Vagina (tissue), 2 donors: ENCODE measurements at regions not wholly inside any gene's neighbourhood (a gene's known extent, or its start where the extent isn't known, plus 50 kb on each side); places are given as distances from the start of the nearest gene placed in this dataset.

Experiments
- DNase-seq, 2 donors: peaks; one replicate each; pipeline ENCODE4 v3.0.0-alpha.2; 2017; ENCODE audit errors: extremely low spot score in 2 of 2
- H3K27ac ChIP-seq: fragments of 200-600 bp; sonication (generic); one replicate; pipeline ENCODE4 v1.5.1; 2019
- H3K27me3 ChIP-seq: fragments of 200-600 bp; sonication (generic); one replicate; pipeline ENCODE4 v1.5.1; 2019
- H3K36me3 ChIP-seq, 2 donors: fragments of 200-600 bp; sonication (generic); one replicate each; pipeline ENCODE4 v1.5.1; 2017 to 2019
- H3K4me1 ChIP-seq: fragments of 200-600 bp; sonication (generic); one replicate; pipeline ENCODE4 v1.5.1; 2019
- H3K4me3 ChIP-seq, 2 donors: fragments of 200-600 bp; sonication (generic); 1 replicate in 1 of 2; 2 replicates in 1 of 2; pipeline ENCODE4 v1.5.1; 2016 to 2019
- H3K9me3 ChIP-seq: fragments of 200-600 bp; sonication (generic); one replicate; pipeline ENCODE4 v1.5.1; 2019
- POLR2A ChIP-seq, 2 donors: fragments of 450-650 bp; IDR thresholded peaks; one replicate each; pipeline ENCODE4 v1.6.1; 2017; ENCODE audit warnings: antibody characterized with exemption in 2 of 2, mild to moderate bottlenecking in 2 of 2, moderate library complexity in 2 of 2
- POLR2AphosphoS5 ChIP-seq, 2 donors: sonication (generic); formaldehyde crosslinking; IDR thresholded peaks; one replicate each; pipeline ENCODE4 v1.9.0; 2017; ENCODE audit warnings: antibody characterized with exemption in 2 of 2, mild to moderate bottlenecking in 2 of 2, low read depth in 1 of 2; ENCODE audit not compliant: insufficient read depth in 1 of 2
- intact Hi-C: fragments of 100-400 bp; cut with DNase I; formaldehyde crosslinking; loops from one replicate; pipeline ENCODE4 v1.15.1; 2023
- TF ChIP-seq, protein P1 (sequence below), 3 experiments: fragments of 450-650 bp in 2 of 3; fragments of 200-600 bp in 1 of 3; sonication (generic) in 1 of 3; IDR thresholded peaks; one replicate each; pipeline ENCODE4 v1.5.1; 2017 to 2019; ENCODE audit warnings: antibody characterized with exemption in 3 of 3, mild to moderate bottlenecking in 2 of 3, moderate library complexity in 2 of 3

DNA sequence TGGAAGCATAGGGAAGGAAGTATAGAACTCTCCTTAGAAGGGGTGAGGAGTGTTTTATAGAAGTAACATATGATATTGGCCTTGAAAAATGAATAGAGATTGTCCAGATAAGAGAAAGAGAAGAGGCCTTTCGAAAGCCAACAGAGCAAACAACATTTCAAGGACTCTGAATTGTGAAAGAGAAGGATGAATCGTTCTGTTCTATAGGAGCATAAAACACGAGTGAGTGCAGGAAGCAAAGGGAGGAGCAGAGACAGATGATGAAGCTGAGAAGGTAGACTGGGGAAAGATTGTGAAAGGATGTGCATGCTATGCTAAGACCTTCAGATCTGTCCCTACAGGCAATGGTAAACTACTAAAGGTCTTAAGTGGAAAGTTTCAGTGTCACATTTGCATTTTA, 271.0 kb downstream of the TMEM161B start:
- H3K27me3 ChIP-seq: no peaks in the 10 kb centered on the region
- intact Hi-C loops: no loop called here
- H3K9me3 ChIP-seq: no peaks in the 10 kb centered on the region
- TF ChIP-seq POLR2A (IDR thresholded peaks at IDR 0.05): no peak
- no peak for TF ChIP-seq POLR2AphosphoS5 (IDR thresholded peaks at IDR 0.05; ENCODE audit: insufficient read depth in 1 of 2, low read depth in 1 of 2)
- TF ChIP-seq, protein P1, sequence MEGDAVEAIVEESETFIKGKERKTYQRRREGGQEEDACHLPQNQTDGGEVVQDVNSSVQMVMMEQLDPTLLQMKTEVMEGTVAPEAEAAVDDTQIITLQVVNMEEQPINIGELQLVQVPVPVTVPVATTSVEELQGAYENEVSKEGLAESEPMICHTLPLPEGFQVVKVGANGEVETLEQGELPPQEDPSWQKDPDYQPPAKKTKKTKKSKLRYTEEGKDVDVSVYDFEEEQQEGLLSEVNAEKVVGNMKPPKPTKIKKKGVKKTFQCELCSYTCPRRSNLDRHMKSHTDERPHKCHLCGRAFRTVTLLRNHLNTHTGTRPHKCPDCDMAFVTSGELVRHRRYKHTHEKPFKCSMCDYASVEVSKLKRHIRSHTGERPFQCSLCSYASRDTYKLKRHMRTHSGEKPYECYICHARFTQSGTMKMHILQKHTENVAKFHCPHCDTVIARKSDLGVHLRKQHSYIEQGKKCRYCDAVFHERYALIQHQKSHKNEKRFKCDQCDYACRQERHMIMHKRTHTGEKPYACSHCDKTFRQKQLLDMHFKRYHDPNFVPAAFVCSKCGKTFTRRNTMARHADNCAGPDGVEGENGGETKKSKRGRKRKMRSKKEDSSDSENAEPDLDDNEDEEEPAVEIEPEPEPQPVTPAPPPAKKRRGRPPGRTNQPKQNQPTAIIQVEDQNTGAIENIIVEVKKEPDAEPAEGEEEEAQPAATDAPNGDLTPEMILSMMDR (IDR thresholded peaks at IDR 0.05): no peak
- H3K27ac ChIP-seq: no peak overlapping the region
- H3K4me1 ChIP-seq: no peaks in the 10 kb centered on the region
- H3K36me3 ChIP-seq: no peaks in the 10 kb centered on the region
- no peak overlapping the region for H3K4me3 ChIP-seq
- no peak for DNase-seq

DNA sequence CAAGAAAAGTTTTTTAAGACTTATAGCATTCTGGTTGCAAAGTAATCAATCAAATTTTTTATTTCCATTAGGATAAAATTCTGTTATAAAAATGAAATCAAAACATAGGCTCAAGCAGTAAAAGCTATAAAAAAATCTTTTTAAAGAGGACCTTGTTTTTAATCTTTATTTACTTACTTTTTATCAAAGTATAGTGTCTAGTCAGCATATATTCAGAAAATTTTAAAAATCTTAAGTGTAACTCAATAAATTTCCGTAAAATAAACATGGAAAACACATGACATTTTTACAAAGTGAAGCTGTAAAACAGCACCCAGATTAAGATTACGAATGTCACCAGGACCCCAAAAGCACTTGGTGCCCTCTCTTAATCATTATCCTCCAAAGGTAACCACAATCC, 302.4 kb downstream of the TMEM161B start:
- Histone ChIP-seq H3K4me3 (no peak overlapping the region), H3K9me3 (no peaks in the 10 kb centered on the region), H3K4me1 (no peaks in the 10 kb centered on the region), H3K36me3 (no peaks in the 10 kb centered on the region), H3K27ac (no peak overlapping the region), H3K27me3 (no peaks in the 10 kb centered on the region)
- no peak for DNase-seq
- TF ChIP-seq, protein P1 (IDR thresholded peaks at IDR 0.05): no peak
- TF ChIP-seq POLR2A (IDR thresholded peaks at IDR 0.05) (no peak), POLR2AphosphoS5 (IDR thresholded peaks at IDR 0.05; ENCODE audit: insufficient read depth in 1 of 2, low read depth in 1 of 2) (no peak)
- intact Hi-C loops: no loop called here

DNA sequence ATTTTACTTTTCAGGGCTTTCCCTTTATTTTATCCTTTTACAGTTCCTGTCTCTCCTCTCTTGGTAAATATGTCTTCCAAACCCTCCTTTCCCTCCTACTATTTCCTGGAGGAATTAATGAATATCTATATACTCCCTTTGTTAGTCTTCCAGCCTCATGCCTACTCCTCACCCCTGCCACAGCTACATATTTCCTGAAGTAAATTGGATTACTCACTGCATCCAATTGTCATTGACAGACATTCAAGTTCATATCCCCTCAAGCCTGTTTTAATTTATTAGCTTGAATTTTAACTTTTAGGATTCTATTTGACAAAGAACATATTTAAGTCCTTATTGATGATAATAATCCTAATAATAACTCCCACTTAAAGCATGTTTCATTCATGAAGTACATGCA, 314.5 kb downstream of the TMEM161B start:
- H3K27me3 ChIP-seq: no peaks in the 10 kb centered on the region
- no peak for DNase-seq
- TF ChIP-seq POLR2A (IDR thresholded peaks at IDR 0.05) (no peak), POLR2AphosphoS5 (IDR thresholded peaks at IDR 0.05; ENCODE audit: insufficient read depth in 1 of 2, low read depth in 1 of 2) (no peak)
- TF ChIP-seq, protein P1 (IDR thresholded peaks at IDR 0.05): no peak
- H3K4me3 ChIP-seq: no peak overlapping the region
- no peaks in the 10 kb centered on the region for H3K4me1 ChIP-seq
- intact Hi-C loops: no loop called here
- no peak overlapping the region for H3K27ac ChIP-seq
- H3K9me3 ChIP-seq: no peaks in the 10 kb centered on the region
- H3K36me3 ChIP-seq: no peaks in the 10 kb centered on the region

DNA sequence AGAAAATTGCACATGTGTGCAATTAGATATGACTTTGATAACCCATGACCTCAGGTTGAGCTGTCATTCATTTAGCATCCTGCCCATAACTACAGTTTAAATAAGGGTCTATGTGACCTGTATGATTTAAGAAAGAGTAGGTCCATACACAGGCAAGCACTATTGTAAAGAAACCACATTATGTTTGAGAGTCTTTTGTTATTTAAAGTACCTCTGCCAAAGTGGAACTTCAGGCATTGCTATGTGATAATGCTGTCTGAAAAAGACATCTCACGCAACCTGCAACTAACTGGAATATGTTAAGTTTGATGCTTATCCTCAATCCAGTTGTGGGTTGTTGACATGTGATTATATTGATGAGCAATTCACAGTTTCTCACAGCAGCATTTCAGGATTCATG, 317.0 kb downstream of the TMEM161B start:
- Histone ChIP-seq H3K27me3 (no peaks in the 10 kb centered on the region), H3K9me3 (no peaks in the 10 kb centered on the region), H3K4me3 (no peak overlapping the region), H3K4me1 (no peaks in the 10 kb centered on the region), H3K36me3 (no peaks in the 10 kb centered on the region), H3K27ac (no peak overlapping the region)
- intact Hi-C loops: no loop called here
- no peak for DNase-seq
- TF ChIP-seq POLR2AphosphoS5 (IDR thresholded peaks at IDR 0.05; ENCODE audit: insufficient read depth in 1 of 2, low read depth in 1 of 2): no peak
- TF ChIP-seq, protein P1 (IDR thresholded peaks at IDR 0.05): no peak
- no peak for TF ChIP-seq POLR2A (IDR thresholded peaks at IDR 0.05)

DNA sequence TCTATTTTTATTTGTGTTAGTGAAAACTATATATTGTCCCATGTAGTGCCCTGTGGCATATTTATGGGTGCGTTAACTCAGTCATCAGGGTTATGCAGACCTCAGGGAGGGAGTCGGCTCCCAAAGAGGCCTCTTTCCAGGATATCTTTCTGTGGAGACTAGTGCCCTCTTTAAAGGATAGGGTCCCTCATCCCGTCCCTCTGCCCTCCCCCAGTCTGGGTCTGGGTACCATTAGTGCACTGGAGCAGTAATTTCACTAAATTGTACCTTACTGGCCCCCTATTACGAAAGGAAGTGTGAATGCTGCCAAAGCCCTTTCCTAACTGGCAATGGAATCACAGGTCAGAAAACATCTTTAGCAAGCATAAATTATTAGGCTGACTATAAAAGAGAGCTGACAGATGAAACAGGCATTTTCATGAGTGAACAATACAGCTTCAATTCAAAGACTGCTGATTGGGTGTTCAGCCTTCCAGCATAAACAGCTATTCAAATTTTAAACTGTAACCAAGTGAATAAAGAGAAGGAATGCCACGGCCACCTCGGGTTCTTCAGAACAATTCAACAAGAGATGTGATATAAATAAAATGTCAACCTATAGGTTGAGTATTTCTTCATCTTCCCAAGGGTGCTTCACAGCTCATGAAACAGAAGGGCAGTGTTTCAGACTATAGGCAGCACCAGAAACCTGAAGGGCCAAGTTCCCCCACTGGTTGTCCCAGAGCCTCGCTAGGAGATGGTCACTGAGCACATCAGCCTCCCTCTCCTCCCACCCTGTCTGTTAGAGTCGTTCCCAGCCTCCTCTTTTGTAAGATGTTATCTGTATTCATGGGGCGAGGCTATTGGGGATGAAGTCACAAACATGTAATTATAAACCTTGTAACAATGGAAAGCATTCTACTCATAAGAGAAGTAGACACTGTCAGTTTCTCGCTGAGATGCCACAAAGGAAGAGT, 318.7 kb downstream of the TMEM161B start:
- H3K36me3 ChIP-seq: no peaks in the 10 kb centered on the region
- H3K4me1 ChIP-seq: no peaks in the 10 kb centered on the region
- H3K9me3 ChIP-seq: no peaks in the 10 kb centered on the region
- TF ChIP-seq POLR2AphosphoS5 (IDR thresholded peaks at IDR 0.05; ENCODE audit: insufficient read depth in 1 of 2, low read depth in 1 of 2) (no peak), POLR2A (IDR thresholded peaks at IDR 0.05) (no peak)
- TF ChIP-seq, protein P1 (IDR thresholded peaks at IDR 0.05): no peak
- no peak overlapping the region for H3K4me3 ChIP-seq
- no peak for DNase-seq
- H3K27ac ChIP-seq: no peak overlapping the region
- H3K27me3 ChIP-seq: no peaks in the 10 kb centered on the region
- intact Hi-C loops: no loop called here
